ENCODE measurements at regions not wholly inside any gene's neighbourhood (a gene's known extent, or its start where the extent isn't known, plus 50 kb on each side); places are given as distances from the start of the nearest gene placed in this dataset.
"Not testable (repeated sequence)": the region's sequence is repeated elsewhere in the genome, so short reads cannot be mapped to it uniquely, and the experiment has no call there.

DNA sequence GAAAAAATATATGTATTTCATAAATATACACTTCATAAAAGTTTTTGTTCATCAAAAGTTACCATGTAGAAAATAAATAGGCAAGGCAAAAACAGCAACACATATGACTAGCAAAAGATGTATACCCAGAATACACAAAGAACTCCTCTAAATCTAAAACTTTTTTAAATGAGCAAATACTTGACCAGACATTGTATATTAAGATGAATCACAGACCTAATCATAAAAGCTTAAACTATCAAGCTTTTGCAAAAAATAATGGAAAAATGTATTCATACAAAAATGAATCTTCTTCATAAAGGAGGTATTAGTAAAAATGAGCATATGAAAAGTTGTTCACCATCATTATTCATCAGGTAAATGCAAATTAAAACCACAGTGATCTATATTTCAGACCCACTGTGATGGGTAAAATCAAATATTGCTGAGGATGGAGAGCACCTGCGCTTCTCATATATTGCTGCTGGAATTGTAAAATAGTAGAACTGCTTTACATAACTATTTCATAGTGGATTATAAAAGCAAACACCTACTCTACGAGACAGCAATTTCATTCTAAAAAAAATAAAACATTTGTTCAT, 78.3 kb upstream of the RGS1 start:
- Histone ChIP-seq H4K20me1 (ENCODE audit: insufficient read depth, low read length) (no peaks in the 10 kb centered on the region), H3K4me3 (replicated peaks in 1 of 3; ENCODE audit: low read depth in 2 of 3, low read length in 3 of 3) (no peak overlapping the region), H3K4me1 (ENCODE audit: control insufficient read depth in 1 of 2, insufficient read depth in 2 of 2, low read length in 2 of 2) (no peaks in the 10 kb centered on the region), H2AFZ (ENCODE audit: insufficient read depth, low read depth, low read length, poor library complexity, severe bottlenecking) (no peak overlapping the region), H3K27me3 (ENCODE audit: control insufficient read depth in 2 of 2, insufficient read depth in 2 of 2, low read length in 2 of 2) (no peaks in the 10 kb centered on the region), H3K9ac (ENCODE audit: insufficient read depth, low read length, poor library complexity, severe bottlenecking) (no peak overlapping the region), H3K27ac (ENCODE audit: low read depth in 1 of 2, low read length in 2 of 2) (no peak overlapping the region), H3K4me2 (replicated peaks; ENCODE audit: extremely low read depth, low read length, poor library complexity, severe bottlenecking) (no peak overlapping the region), H3K79me2 (ENCODE audit: insufficient read depth, low read length) (no peaks in the 10 kb centered on the region), H3K9me3 (replicated peaks in 1 of 2; ENCODE audit: control insufficient read depth in 1 of 2, insufficient read depth in 1 of 2, low read length in 2 of 2) (peaks cover 8 to 10% of the 10 kb centered on the region in 2 donors), H3K36me3 (replicated peaks in 1 of 2; ENCODE audit: control insufficient read depth in 1 of 2, insufficient read depth in 2 of 2, low read length in 2 of 2) (no peaks in the 10 kb centered on the region)
- no peak overlapping the region for H3K4me3 Mint-ChIP-seq
- no peaks in the 10 kb centered on the region for H3K36me3 Mint-ChIP-seq
- H3K27me3 Mint-ChIP-seq (ENCODE audit: low read depth in 3 of 3): no peaks in the 10 kb centered on the region
- H3K27ac Mint-ChIP-seq: no peak overlapping the region
- H3K9me3 Mint-ChIP-seq: peaks cover 6 to 12% (median 8%) of the 10 kb centered on the region in 7 donors
- no peak for DNase-seq
- intact Hi-C loops (cut with micrococcal nuclease): no loop called here
- no peak for TF ChIP-seq CTCF (IDR thresholded peaks at IDR 0.05)
- WGBS (ENCODE audit: insufficient coverage): no CpG with 5 or more reads among the region's 2 CpGs
- H3K4me1 Mint-ChIP-seq: no peaks in the 10 kb centered on the region

- H3K27me3 ChIP-seq (ENCODE audit: control insufficient read depth in 2 of 2, insufficient read depth in 2 of 2, low read length in 2 of 2); H3K4me1 Mint-ChIP-seq; H3K4me3 Mint-ChIP-seq; H3K4me3 ChIP-seq (replicated peaks in 1 of 3; ENCODE audit: low read depth in 2 of 3, low read length in 3 of 3); intact Hi-C loops (cut with micrococcal nuclease); H3K4me2 ChIP-seq (replicated peaks; ENCODE audit: extremely low read depth, low read length, poor library complexity, severe bottlenecking); H4K20me1 ChIP-seq (ENCODE audit: insufficient read depth, low read length); H3K27ac Mint-ChIP-seq; H3K79me2 ChIP-seq (ENCODE audit: insufficient read depth, low read length); DNase-seq; H3K27ac ChIP-seq (ENCODE audit: low read depth in 1 of 2, low read length in 2 of 2); H3K9me3 ChIP-seq (replicated peaks in 1 of 2; ENCODE audit: control insufficient read depth in 1 of 2, insufficient read depth in 1 of 2, low read length in 2 of 2); H3K4me1 ChIP-seq (ENCODE audit: control insufficient read depth in 1 of 2, insufficient read depth in 2 of 2, low read length in 2 of 2); H3K27me3 Mint-ChIP-seq (ENCODE audit: low read depth in 3 of 3); H3K36me3 ChIP-seq (replicated peaks in 1 of 2; ENCODE audit: control insufficient read depth in 1 of 2, insufficient read depth in 2 of 2, low read length in 2 of 2); H3K9ac ChIP-seq (ENCODE audit: insufficient read depth, low read length, poor library complexity, severe bottlenecking); H2AFZ ChIP-seq (ENCODE audit: insufficient read depth, low read depth, low read length, poor library complexity, severe bottlenecking); H3K36me3 Mint-ChIP-seq: not testable (repeated sequence)
- H3K9me3 Mint-ChIP-seq: peaks cover 6 to 12% (median 8%) of the 10 kb centered on the region in 7 donors
- 96% methylated on average over 12 of the region's 13 CpGs for WGBS (ENCODE audit: insufficient coverage)
Measured at GRCh38 chr1:192498092-192498491, 77.5 kb upstream of the RGS1 start.

DNA sequence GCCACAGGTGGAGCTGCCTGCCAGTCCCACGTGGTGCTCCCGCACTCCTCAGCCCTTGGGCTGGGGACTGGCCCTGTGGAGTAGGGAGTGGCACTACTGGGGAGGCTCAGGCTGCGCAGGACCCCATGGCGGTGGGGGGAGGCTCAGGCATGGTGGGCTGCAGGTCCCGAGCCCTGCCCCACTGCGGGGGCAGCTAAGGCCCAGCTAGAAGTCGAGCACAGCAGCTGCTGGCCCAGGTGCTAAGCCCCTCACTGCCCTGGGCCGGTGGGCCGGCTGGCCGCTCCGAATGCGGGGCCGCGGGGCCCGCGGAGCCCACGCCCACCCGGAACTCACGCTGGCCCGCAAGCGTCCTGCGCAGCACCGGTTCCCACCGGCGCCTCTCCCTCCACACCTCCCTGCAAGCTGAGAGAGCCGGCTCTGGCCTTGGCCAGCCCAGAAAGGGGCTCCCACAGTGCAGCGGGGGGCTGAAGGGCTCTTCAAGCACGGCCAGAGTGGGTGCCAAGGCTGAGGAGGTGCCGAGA, 76.5 kb upstream of the RGS1 start:
- H3K4me2 ChIP-seq (replicated peaks; ENCODE audit: extremely low read depth, low read length, poor library complexity, severe bottlenecking); H3K4me1 ChIP-seq (ENCODE audit: control insufficient read depth in 1 of 2, insufficient read depth in 2 of 2, low read length in 2 of 2); H3K79me2 ChIP-seq (ENCODE audit: insufficient read depth, low read length); H3K27me3 ChIP-seq (ENCODE audit: control insufficient read depth in 2 of 2, insufficient read depth in 2 of 2, low read length in 2 of 2); H3K36me3 ChIP-seq (replicated peaks in 1 of 2; ENCODE audit: control insufficient read depth in 1 of 2, insufficient read depth in 2 of 2, low read length in 2 of 2); H2AFZ ChIP-seq (ENCODE audit: insufficient read depth, low read depth, low read length, poor library complexity, severe bottlenecking); H3K27me3 Mint-ChIP-seq (ENCODE audit: low read depth in 3 of 3); H3K4me3 ChIP-seq (replicated peaks in 1 of 3; ENCODE audit: low read depth in 2 of 3, low read length in 3 of 3); H3K4me1 Mint-ChIP-seq; H3K9me3 ChIP-seq (replicated peaks in 1 of 2; ENCODE audit: control insufficient read depth in 1 of 2, insufficient read depth in 1 of 2, low read length in 2 of 2); H4K20me1 ChIP-seq (ENCODE audit: insufficient read depth, low read length); H3K9ac ChIP-seq (ENCODE audit: insufficient read depth, low read length, poor library complexity, severe bottlenecking); DNase-seq; intact Hi-C loops (cut with micrococcal nuclease); H3K27ac Mint-ChIP-seq; H3K4me3 Mint-ChIP-seq; H3K27ac ChIP-seq (ENCODE audit: low read depth in 1 of 2, low read length in 2 of 2); H3K36me3 Mint-ChIP-seq: not testable (repeated sequence)
- peaks cover 6 to 12% (median 8%) of the 10 kb centered on the region in 7 donors for H3K9me3 Mint-ChIP-seq
- 97% methylated on average over 19 of the region's 29 CpGs for WGBS (ENCODE audit: insufficient coverage)

DNA sequence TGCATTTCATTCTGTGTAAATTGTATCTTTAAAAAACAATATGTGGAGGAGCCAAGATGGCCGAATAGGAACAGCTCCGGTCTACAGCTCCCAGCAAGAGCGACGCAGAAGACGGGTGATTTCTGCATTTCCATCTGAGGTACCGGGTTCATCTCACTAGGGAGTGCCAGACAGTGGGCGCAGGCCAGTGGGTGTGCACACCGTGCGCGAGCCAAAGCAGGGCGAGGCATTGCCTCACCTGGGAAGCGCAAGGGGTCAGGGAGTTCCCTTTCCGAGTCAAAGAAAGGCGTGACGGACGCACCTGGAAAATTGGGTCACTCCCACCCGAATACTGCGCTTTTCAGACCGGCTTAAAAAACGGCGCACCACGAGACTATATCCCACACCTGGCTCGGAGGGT, 75.0 kb upstream of the RGS1 start:
- H3K4me1 ChIP-seq (ENCODE audit: control insufficient read depth in 1 of 2, insufficient read depth in 2 of 2, low read length in 2 of 2); H3K79me2 ChIP-seq (ENCODE audit: insufficient read depth, low read length); H3K27ac ChIP-seq (ENCODE audit: low read depth in 1 of 2, low read length in 2 of 2); H3K4me3 Mint-ChIP-seq; H3K27ac Mint-ChIP-seq; DNase-seq; H3K27me3 ChIP-seq (ENCODE audit: control insufficient read depth in 2 of 2, insufficient read depth in 2 of 2, low read length in 2 of 2); H3K27me3 Mint-ChIP-seq (ENCODE audit: low read depth in 3 of 3); H4K20me1 ChIP-seq (ENCODE audit: insufficient read depth, low read length); H3K4me3 ChIP-seq (replicated peaks in 1 of 3; ENCODE audit: low read depth in 2 of 3, low read length in 3 of 3); H3K36me3 ChIP-seq (replicated peaks in 1 of 2; ENCODE audit: control insufficient read depth in 1 of 2, insufficient read depth in 2 of 2, low read length in 2 of 2); H3K4me2 ChIP-seq (replicated peaks; ENCODE audit: extremely low read depth, low read length, poor library complexity, severe bottlenecking); H2AFZ ChIP-seq (ENCODE audit: insufficient read depth, low read depth, low read length, poor library complexity, severe bottlenecking); intact Hi-C loops (cut with micrococcal nuclease); H3K36me3 Mint-ChIP-seq; H3K9ac ChIP-seq (ENCODE audit: insufficient read depth, low read length, poor library complexity, severe bottlenecking); H3K4me1 Mint-ChIP-seq; H3K9me3 ChIP-seq (replicated peaks in 1 of 2; ENCODE audit: control insufficient read depth in 1 of 2, insufficient read depth in 1 of 2, low read length in 2 of 2): not testable (repeated sequence)
- no CpG with 5 or more reads among the region's 23 CpGs for WGBS (ENCODE audit: insufficient coverage)
- peaks cover 6 to 12% (median 8%) of the 10 kb centered on the region in 7 donors for H3K9me3 Mint-ChIP-seq

All from CD14-positive monocyte (primary cell).